ENCODE measurements at regions not wholly inside any gene's neighbourhood (a gene's known extent, or its start where the extent isn't known, plus 50 kb on each side); places are given as distances from the start of the nearest gene placed in this dataset.
"Not testable (repeated sequence)": the region's sequence is repeated elsewhere in the genome, so short reads cannot be mapped to it uniquely, and the experiment has no call there.

DNA sequence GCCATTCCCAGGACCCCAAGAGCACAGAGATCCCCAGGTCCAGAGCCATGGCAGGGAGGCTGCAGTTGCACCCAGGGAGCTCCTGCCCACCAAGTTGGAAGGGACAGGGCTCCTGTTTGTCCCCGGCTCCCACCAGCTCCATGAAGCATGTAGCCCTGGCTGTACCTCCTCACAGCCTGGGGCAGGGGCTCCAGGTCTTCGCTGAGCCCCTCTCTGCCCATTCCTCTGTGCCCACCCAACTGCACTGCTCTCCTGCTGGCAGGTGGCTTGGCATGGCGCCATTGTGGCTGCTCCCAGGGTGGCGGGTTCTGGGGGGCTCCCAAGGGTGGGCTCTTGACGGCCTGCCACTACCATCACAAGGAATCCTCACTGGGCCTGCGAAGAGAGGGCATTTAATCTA, 197.5 kb upstream of the DAB2 start:
- CTCF ChIA-PET: interaction anchor here (1.0 kb wide), 1 partner anchor 18 kb away, joined by 3 read pairs; no protein-coding TSS in a partner anchor
- peaks cover 0 to 3% (median 0%) of the 10 kb centered on the region in 5 experiments for H3K9me3 ChIP-seq (ENCODE audit: control extremely low read depth in 1 of 5, control insufficient read depth in 4 of 5, insufficient read depth in 2 of 5, low read depth in 1 of 5, low read length in 4 of 5)

DNA sequence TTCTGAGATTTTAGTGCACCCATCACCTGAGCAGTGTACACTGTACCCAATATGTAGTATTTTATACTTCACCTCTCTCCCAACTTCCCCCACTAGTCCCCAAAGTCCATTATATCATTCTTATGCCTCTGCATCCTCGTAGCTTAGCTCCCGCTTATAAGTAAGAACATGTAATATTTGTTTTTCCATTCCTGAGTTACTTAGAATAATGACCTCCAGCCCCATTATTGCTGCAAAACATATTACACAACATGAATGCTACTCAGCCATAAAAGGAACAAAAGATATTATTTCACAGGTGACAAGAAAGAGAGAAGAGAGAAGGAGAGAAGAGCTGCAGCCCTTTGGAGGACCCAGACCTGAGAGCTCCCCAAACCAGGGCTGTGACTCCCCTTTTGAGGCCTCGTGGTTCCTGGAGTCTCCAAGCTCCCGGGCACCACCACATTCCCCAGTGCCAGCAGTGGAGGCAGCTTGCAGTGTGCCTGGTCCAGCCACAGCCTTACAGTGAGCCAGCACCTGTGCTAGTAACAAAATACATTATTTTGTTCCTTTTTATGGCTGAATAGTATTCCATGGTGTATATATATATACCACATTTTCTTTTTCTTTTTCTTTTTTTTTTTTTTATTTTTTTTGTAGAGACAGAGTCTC, 194.5 kb upstream of the DAB2 start:
- Histone ChIP-seq H3K36me3 (ENCODE audit: control insufficient read depth in 4 of 4, insufficient read depth in 4 of 4, low read length in 3 of 4) (no peaks in the 10 kb centered on the region), H3K27ac (ENCODE audit: insufficient read depth in 1 of 2, low read depth in 1 of 2, low read length in 2 of 2, poor library complexity in 1 of 2, severe bottlenecking in 2 of 2) (no peak overlapping the region), H3K9me3 (ENCODE audit: control extremely low read depth in 1 of 5, control insufficient read depth in 4 of 5, insufficient read depth in 2 of 5, low read depth in 1 of 5, low read length in 4 of 5) (peaks cover 0 to 3% (median 0%) of the 10 kb centered on the region in 5 experiments), H3K4me1 (ENCODE audit: control extremely low read depth in 1 of 4, control insufficient read depth in 4 of 4, insufficient read depth in 4 of 4, low read length in 3 of 4) (no peaks in the 10 kb centered on the region), H3K27me3 (replicated peaks in 2 of 5; ENCODE audit: control insufficient read depth in 4 of 5, insufficient read depth in 5 of 5, low read length in 4 of 5) (peaks cover 0 to 2% (median 0%) of the 10 kb centered on the region in 5 experiments), H3K4me3 (ENCODE audit: control insufficient read depth in 1 of 7, extremely low read depth in 1 of 7, insufficient read depth in 4 of 7, low read depth in 2 of 7, low read length in 6 of 7) (no peak overlapping the region)
- no peak for DNase-seq
- ChIA-PET CTCF (no interaction called here), POLR2A (no interaction called here)
- WGBS (ENCODE audit: insufficient coverage): 93% methylated on average over 2 of the region's 4 CpGs

More for the DNA sequence above, 197.5 kb upstream of the DAB2 start:
- POLR2A ChIA-PET: no interaction called here
- Histone ChIP-seq H3K27ac (ENCODE audit: insufficient read depth in 1 of 2, low read depth in 1 of 2, low read length in 2 of 2, poor library complexity in 1 of 2, severe bottlenecking in 2 of 2) (no peak overlapping the region), H3K4me3 (ENCODE audit: control insufficient read depth in 1 of 7, extremely low read depth in 1 of 7, insufficient read depth in 4 of 7, low read depth in 2 of 7, low read length in 6 of 7) (no peak overlapping the region), H3K36me3 (ENCODE audit: control insufficient read depth in 4 of 4, insufficient read depth in 4 of 4, low read length in 3 of 4) (no peaks in the 10 kb centered on the region), H3K4me1 (ENCODE audit: control extremely low read depth in 1 of 4, control insufficient read depth in 4 of 4, insufficient read depth in 4 of 4, low read length in 3 of 4) (no peaks in the 10 kb centered on the region), H3K27me3 (replicated peaks in 2 of 5; ENCODE audit: control insufficient read depth in 4 of 5, insufficient read depth in 5 of 5, low read length in 4 of 5) (no peaks in the 10 kb centered on the region)
- no peak for DNase-seq
- WGBS (ENCODE audit: insufficient coverage): 95% methylated on average over 4 of the region's 6 CpGs

DNA sequence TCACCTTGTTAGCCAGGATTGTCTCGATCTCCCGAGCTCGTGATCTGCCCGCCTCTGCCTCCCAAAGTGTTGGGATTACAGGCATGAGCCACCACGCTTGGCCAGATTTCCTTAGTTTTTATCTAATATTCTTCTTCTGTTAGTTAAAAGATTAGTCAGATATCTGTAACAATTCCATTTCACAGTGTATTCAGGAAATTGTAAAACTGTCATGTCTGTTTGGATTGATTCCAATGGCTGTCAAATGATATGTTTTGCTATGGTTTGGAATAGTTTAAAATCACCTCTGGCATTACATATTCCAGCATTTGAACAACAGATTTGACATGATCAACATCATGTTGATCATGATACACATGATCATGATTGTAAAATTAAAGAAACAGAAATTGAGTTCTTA, 193.6 kb upstream of the DAB2 start:
- Histone ChIP-seq H3K4me1 (ENCODE audit: control extremely low read depth in 1 of 4, control insufficient read depth in 4 of 4, insufficient read depth in 4 of 4, low read length in 3 of 4) (no peaks in the 10 kb centered on the region), H3K27ac (ENCODE audit: insufficient read depth in 1 of 2, low read depth in 1 of 2, low read length in 2 of 2, poor library complexity in 1 of 2, severe bottlenecking in 2 of 2) (no peak overlapping the region), H3K9me3 (ENCODE audit: control extremely low read depth in 1 of 5, control insufficient read depth in 4 of 5, insufficient read depth in 2 of 5, low read depth in 1 of 5, low read length in 4 of 5) (peaks cover 0 to 3% (median 0%) of the 10 kb centered on the region in 5 experiments), H3K4me3 (ENCODE audit: control insufficient read depth in 1 of 7, extremely low read depth in 1 of 7, insufficient read depth in 4 of 7, low read depth in 2 of 7, low read length in 6 of 7) (no peak overlapping the region), H3K27me3 (replicated peaks in 2 of 5; ENCODE audit: control insufficient read depth in 4 of 5, insufficient read depth in 5 of 5, low read length in 4 of 5) (peaks cover 0 to 2% (median 0%) of the 10 kb centered on the region in 5 experiments), H3K36me3 (ENCODE audit: control insufficient read depth in 4 of 4, insufficient read depth in 4 of 4, low read length in 3 of 4) (no peaks in the 10 kb centered on the region)
- POLR2A ChIA-PET: no interaction called here
- no CpG with 5 or more reads among the region's 5 CpGs for WGBS (ENCODE audit: insufficient coverage)
- CTCF ChIA-PET: no interaction called here
- DNase-seq: no peak

DNA sequence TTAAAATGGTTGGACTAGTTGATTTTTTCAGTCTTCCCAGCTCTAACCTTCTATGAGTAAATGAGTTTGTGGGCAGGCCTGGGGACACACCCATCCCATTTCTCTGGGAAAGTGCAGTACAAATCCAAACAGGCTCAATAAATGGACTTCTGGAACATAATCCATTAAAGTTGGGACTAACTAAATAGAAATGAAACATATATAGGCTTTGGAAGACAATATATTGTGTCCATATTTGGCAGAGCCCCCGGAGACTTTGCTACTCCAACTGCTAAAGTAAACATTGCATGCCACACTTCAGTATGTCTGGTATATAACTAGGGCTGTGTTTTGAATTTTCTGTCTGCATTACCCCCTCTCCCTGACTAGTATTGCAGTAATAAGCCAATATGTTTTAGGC, 191.4 kb upstream of the DAB2 start:
- Histone ChIP-seq H3K27ac (ENCODE audit: insufficient read depth in 1 of 2, low read depth in 1 of 2, low read length in 2 of 2, poor library complexity in 1 of 2, severe bottlenecking in 2 of 2) (no peak overlapping the region), H3K4me3 (ENCODE audit: control insufficient read depth in 1 of 7, extremely low read depth in 1 of 7, insufficient read depth in 4 of 7, low read depth in 2 of 7, low read length in 6 of 7) (no peak overlapping the region), H3K4me1 (ENCODE audit: control extremely low read depth in 1 of 4, control insufficient read depth in 4 of 4, insufficient read depth in 4 of 4, low read length in 3 of 4) (no peaks in the 10 kb centered on the region), H3K36me3 (ENCODE audit: control insufficient read depth in 4 of 4, insufficient read depth in 4 of 4, low read length in 3 of 4) (no peaks in the 10 kb centered on the region), H3K9me3 (ENCODE audit: control extremely low read depth in 1 of 5, control insufficient read depth in 4 of 5, insufficient read depth in 2 of 5, low read depth in 1 of 5, low read length in 4 of 5) (no peaks in the 10 kb centered on the region), H3K27me3 (replicated peaks in 2 of 5; ENCODE audit: control insufficient read depth in 4 of 5, insufficient read depth in 5 of 5, low read length in 4 of 5) (peaks cover 0 to 3% (median 0%) of the 10 kb centered on the region in 5 experiments)
- no peak for DNase-seq
- WGBS (ENCODE audit: insufficient coverage): no CpG with 5 or more reads among the region's 1 CpG
- POLR2A ChIA-PET: no interaction called here
- CTCF ChIA-PET: no interaction called here

DNA sequence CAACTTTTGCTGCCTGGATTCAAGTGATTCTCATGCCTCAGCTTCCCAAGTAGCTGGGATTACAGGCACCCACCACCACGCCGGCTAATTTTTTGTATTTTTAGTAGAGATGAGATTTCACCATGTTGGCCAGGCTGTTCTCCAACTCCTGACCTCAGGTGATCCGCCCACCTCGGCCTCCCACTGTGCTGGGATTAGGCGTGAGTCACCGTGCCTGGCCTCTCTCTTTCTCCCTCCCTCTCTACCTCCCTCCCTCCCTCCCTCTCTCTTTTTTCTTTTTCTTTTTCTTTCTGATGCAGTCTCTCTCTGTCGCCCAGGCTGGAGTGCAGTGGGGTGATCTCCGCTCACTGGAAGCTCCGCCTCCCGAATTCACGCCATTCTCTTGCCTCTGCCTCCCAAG, 186.3 kb upstream of the DAB2 start:
- H3K4me1 ChIP-seq (ENCODE audit: control extremely low read depth in 1 of 4, control insufficient read depth in 4 of 4, insufficient read depth in 4 of 4, low read length in 3 of 4); POLR2A ChIA-PET; DNase-seq; H3K27ac ChIP-seq (ENCODE audit: insufficient read depth in 1 of 2, low read depth in 1 of 2, low read length in 2 of 2, poor library complexity in 1 of 2, severe bottlenecking in 2 of 2); H3K36me3 ChIP-seq (ENCODE audit: control insufficient read depth in 4 of 4, insufficient read depth in 4 of 4, low read length in 3 of 4); H3K4me3 ChIP-seq (ENCODE audit: control insufficient read depth in 1 of 7, extremely low read depth in 1 of 7, insufficient read depth in 4 of 7, low read depth in 2 of 7, low read length in 6 of 7); H3K27me3 ChIP-seq (replicated peaks in 2 of 5; ENCODE audit: control insufficient read depth in 4 of 5, insufficient read depth in 5 of 5, low read length in 4 of 5); CTCF ChIA-PET; H3K9me3 ChIP-seq (ENCODE audit: control extremely low read depth in 1 of 5, control insufficient read depth in 4 of 5, insufficient read depth in 2 of 5, low read depth in 1 of 5, low read length in 4 of 5): not testable (repeated sequence)
- WGBS (ENCODE audit: insufficient coverage): 98% methylated on average over 11 of the region's 11 CpGs

DNA sequence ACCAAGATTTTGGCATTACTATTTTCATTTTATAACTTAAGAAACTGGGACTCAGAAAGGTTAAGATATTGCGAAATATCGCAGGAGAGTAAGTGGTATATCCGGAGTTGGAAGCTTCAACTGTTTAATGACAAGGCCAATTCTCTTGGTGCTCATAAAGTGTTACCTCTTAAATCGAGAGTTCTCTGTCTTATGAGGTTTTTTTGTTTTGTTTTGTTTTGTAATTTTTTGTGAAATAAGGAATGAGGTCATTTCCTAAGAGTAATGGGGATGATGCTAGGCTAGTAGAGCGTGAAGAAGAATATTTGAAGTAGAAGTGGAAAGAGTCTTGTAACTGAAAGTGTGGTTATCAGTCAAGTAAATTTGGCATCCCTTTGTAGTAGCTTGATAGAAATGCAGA, 183.2 kb upstream of the DAB2 start:
- no peaks in the 10 kb centered on the region for H3K27me3 ChIP-seq (replicated peaks in 2 of 5; ENCODE audit: control insufficient read depth in 4 of 5, insufficient read depth in 5 of 5, low read length in 4 of 5)
- H3K4me3 ChIP-seq (ENCODE audit: control insufficient read depth in 1 of 7, extremely low read depth in 1 of 7, insufficient read depth in 4 of 7, low read depth in 2 of 7, low read length in 6 of 7): no peak overlapping the region
- DNase-seq: no peak
- H3K9me3 ChIP-seq (ENCODE audit: control extremely low read depth in 1 of 5, control insufficient read depth in 4 of 5, insufficient read depth in 2 of 5, low read depth in 1 of 5, low read length in 4 of 5): no peaks in the 10 kb centered on the region
- H3K27ac ChIP-seq (ENCODE audit: insufficient read depth in 1 of 2, low read depth in 1 of 2, low read length in 2 of 2, poor library complexity in 1 of 2, severe bottlenecking in 2 of 2): no peak overlapping the region
- WGBS (ENCODE audit: insufficient coverage): 100% methylated on average over 2 of the region's 5 CpGs
- ChIA-PET POLR2A (no interaction called here), CTCF (no interaction called here)
- no peaks in the 10 kb centered on the region for H3K36me3 ChIP-seq (ENCODE audit: control insufficient read depth in 4 of 4, insufficient read depth in 4 of 4, low read length in 3 of 4)
- H3K4me1 ChIP-seq (ENCODE audit: control extremely low read depth in 1 of 4, control insufficient read depth in 4 of 4, insufficient read depth in 4 of 4, low read length in 3 of 4): no peaks in the 10 kb centered on the region

DNA sequence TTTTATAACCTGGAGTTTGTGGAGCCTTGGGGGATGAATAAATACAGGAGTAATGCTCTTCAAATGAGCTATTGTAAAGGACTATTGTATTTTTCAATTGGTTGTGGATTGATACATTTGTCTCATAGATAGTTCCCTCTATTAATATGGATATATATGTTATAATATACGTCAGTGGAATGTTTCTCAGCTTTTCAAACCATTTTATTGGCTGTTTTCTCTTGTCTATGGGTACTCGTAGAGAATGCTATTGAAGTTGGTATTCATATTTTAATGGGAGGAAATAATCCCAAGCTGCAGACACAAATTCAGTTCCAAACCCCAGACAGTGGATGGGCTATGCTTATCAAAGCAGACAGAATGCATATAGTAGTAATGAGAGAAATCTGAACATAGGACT, 181.8 kb upstream of the DAB2 start:
- H3K9me3 ChIP-seq (ENCODE audit: control extremely low read depth in 1 of 5, control insufficient read depth in 4 of 5, insufficient read depth in 2 of 5, low read depth in 1 of 5, low read length in 4 of 5): no peaks in the 10 kb centered on the region
- no peaks in the 10 kb centered on the region for H3K4me1 ChIP-seq (ENCODE audit: control extremely low read depth in 1 of 4, control insufficient read depth in 4 of 4, insufficient read depth in 4 of 4, low read length in 3 of 4)
- no peak for DNase-seq
- ChIA-PET CTCF (no interaction called here), POLR2A (interaction anchor here (0.6 kb wide), 1 partner anchor 347 kb away, joined by 4 read pairs; no protein-coding TSS in a partner anchor)
- no peak overlapping the region for H3K27ac ChIP-seq (ENCODE audit: insufficient read depth in 1 of 2, low read depth in 1 of 2, low read length in 2 of 2, poor library complexity in 1 of 2, severe bottlenecking in 2 of 2)
- H3K36me3 ChIP-seq (ENCODE audit: control insufficient read depth in 4 of 4, insufficient read depth in 4 of 4, low read length in 3 of 4): no peaks in the 10 kb centered on the region
- no peaks in the 10 kb centered on the region for H3K27me3 ChIP-seq (replicated peaks in 2 of 5; ENCODE audit: control insufficient read depth in 4 of 5, insufficient read depth in 5 of 5, low read length in 4 of 5)
- WGBS (ENCODE audit: insufficient coverage): 100% methylated on average over 1 of the region's 2 CpGs
- H3K4me3 ChIP-seq (ENCODE audit: control insufficient read depth in 1 of 7, extremely low read depth in 1 of 7, insufficient read depth in 4 of 7, low read depth in 2 of 7, low read length in 6 of 7): no peak overlapping the region

Measured in common myeloid progenitor, CD34-positive (primary cell).